Keratinocyte (primary cell): ENCODE measurements at regions not wholly inside any gene's neighbourhood (a gene's known extent, or its start where the extent isn't known, plus 50 kb on each side); places are given as distances from the start of the nearest gene placed in this dataset.

Experiments used
- DNase-seq: peaks from one replicate; pipeline ENCODE4 v3.0.0-alpha.2; 2011; ENCODE audit warnings: low read depth, missing footprints, low spot score
- FAIRE-seq: peaks from 2 replicates; lab custom pipeline; 2011; peaks lifted over from hg19 to GRCh38; lab: Jason Lieb, UNC
- H2AFZ ChIP-seq: 2 replicates; pipeline ENCODE4 v1.6.0; 2012; ENCODE audit warnings: low read length, control low read depth, inconsistent platforms; ENCODE audit not compliant: control insufficient read depth
- H3K27ac ChIP-seq: 2 replicates; pipeline ENCODE4 v1.5.1; 2011; ENCODE audit warnings: low read length; ENCODE audit not compliant: control insufficient read depth, insufficient read depth
- H3K27me3 ChIP-seq: 3 replicates; pipeline ENCODE4 v1.6.0; 2011; ENCODE audit warnings: low read length; ENCODE audit not compliant: control insufficient read depth, insufficient read depth; ENCODE audit errors: extremely low read depth
- H3K36me3 ChIP-seq, 2 experiments: 2 replicates in 1 of 2; 3 replicates in 1 of 2; pipeline ENCODE4 v1.5.1; 2011; ENCODE audit warnings: low read length in 2 of 2, mild to moderate bottlenecking in 1 of 2; ENCODE audit not compliant: control insufficient read depth in 2 of 2, insufficient read depth in 2 of 2; ENCODE audit errors: extremely low read depth in 1 of 2
- H3K4me1 ChIP-seq: 3 replicates; pipeline ENCODE4 v1.5.1; 2011; ENCODE audit warnings: low read length; ENCODE audit not compliant: control insufficient read depth, insufficient read depth; ENCODE audit errors: extremely low read depth
- H3K4me2 ChIP-seq: 3 replicates; pipeline ENCODE4 v1.6.0; 2011; ENCODE audit warnings: low read depth, low read length; ENCODE audit not compliant: control insufficient read depth, insufficient read depth; ENCODE audit errors: extremely low read depth
- H3K4me3 ChIP-seq, 3 experiments: fragments of 200-600 bp in 1 of 3; sonication (generic) in 1 of 3; 2 replicates in 2 of 3; 3 replicates in 1 of 3; pipeline ENCODE4 v1.5.1; 2011 to 2016; ENCODE audit warnings: low read length in 3 of 3, mild to moderate bottlenecking in 3 of 3, control low read depth in 2 of 3, inconsistent platforms in 1 of 3, low read depth in 1 of 3, mixed read lengths in 1 of 3, mixed run types in 1 of 3, moderate library complexity in 1 of 3; ENCODE audit not compliant: control insufficient read depth in 2 of 3, insufficient read depth in 2 of 3; ENCODE audit errors: extremely low read depth in 1 of 3
- H3K79me2 ChIP-seq: 2 replicates; pipeline ENCODE4 v1.6.0; 2012; ENCODE audit warnings: low read length; ENCODE audit not compliant: control insufficient read depth, insufficient read depth
- H3K9ac ChIP-seq: 3 replicates; pipeline ENCODE4 v1.6.0; 2011; ENCODE audit warnings: low read length; ENCODE audit not compliant: control insufficient read depth, insufficient read depth; ENCODE audit errors: extremely low read depth
- H3K9me1 ChIP-seq: 3 replicates; pipeline ENCODE4 v1.6.0; 2011; ENCODE audit warnings: low read length; ENCODE audit not compliant: control insufficient read depth, insufficient read depth; ENCODE audit errors: extremely low read depth
- H3K9me3 ChIP-seq: 2 replicates; pipeline ENCODE4 v1.5.1; 2012; ENCODE audit warnings: low read depth, low read length; ENCODE audit not compliant: control insufficient read depth
- H4K20me1 ChIP-seq: 3 replicates; pipeline ENCODE4 v1.6.0; 2011; ENCODE audit warnings: low read length; ENCODE audit not compliant: control insufficient read depth, insufficient read depth; ENCODE audit errors: extremely low read depth
- CTCF ChIP-seq, 3 experiments: IDR thresholded peaks in 1 of 3; conservative IDR thresholded peaks in 1 of 3; optimal IDR thresholded peaks in 1 of 3; 2 replicates in 2 of 3; 3 replicates in 1 of 3; pipeline versions ENCODE3 to v1.5.1; 2011; ENCODE audit warnings: low read length in 3 of 3, mild to moderate bottlenecking in 3 of 3, moderate library complexity in 2 of 3, control low read depth in 1 of 3, inconsistent platforms in 1 of 3; ENCODE audit not compliant: insufficient read depth in 2 of 3; ENCODE audit errors: extremely low read depth in 1 of 3
- EZH2 ChIP-seq: IDR thresholded peaks from one replicate; pipeline ENCODE4 v1.6.1; 2012; ENCODE audit warnings: inconsistent platforms, mild to moderate bottlenecking, low read length, moderate library complexity
- dilution Hi-C: fragments of 300-500 bp; cut with MboI; formaldehyde crosslinking; loops from one replicate; pipeline ENCODE4 v1.7.0; 2020; ENCODE audit warnings: low sequenced_read_pairs; ENCODE audit not compliant: extremely low pct_ligation_motif_present

GRCh38 chr15:70443486-70444273 lies 319.7 kb downstream of the UACA start:
- Histone ChIP-seq H3K36me3 (no peaks in the 10 kb centered on the region), H3K4me3 (no peak overlapping the region), H3K27ac (no peak overlapping the region), H3K4me1 (peaks cover 1% of the 10 kb centered on the region), H3K27me3 (peaks cover 70% of the 10 kb centered on the region), H2AFZ (no peak overlapping the region), H4K20me1 (peaks cover 2% of the 10 kb centered on the region), H3K4me2 (no peak overlapping the region), H3K9me1 (no peaks in the 10 kb centered on the region), H3K79me2 (no peaks in the 10 kb centered on the region), H3K9ac (no peak overlapping the region), H3K9me3 (no peaks in the 10 kb centered on the region)
- dilution Hi-C loops = no loop called here
- no peak for TF ChIP-seq CTCF (optimal IDR thresholded peaks at IDR 0.05 in 1 of 3, IDR thresholded peaks at IDR 0.05 in 1 of 3, conservative IDR thresholded peaks at IDR 0.05 in 1 of 3; ENCODE audit: extremely low read depth in 1 of 3, insufficient read depth in 2 of 3, low read length in 3 of 3)
- TF ChIP-seq EZH2 = no peak
- no peak for FAIRE-seq
- DNase-seq = no peak

DNA sequence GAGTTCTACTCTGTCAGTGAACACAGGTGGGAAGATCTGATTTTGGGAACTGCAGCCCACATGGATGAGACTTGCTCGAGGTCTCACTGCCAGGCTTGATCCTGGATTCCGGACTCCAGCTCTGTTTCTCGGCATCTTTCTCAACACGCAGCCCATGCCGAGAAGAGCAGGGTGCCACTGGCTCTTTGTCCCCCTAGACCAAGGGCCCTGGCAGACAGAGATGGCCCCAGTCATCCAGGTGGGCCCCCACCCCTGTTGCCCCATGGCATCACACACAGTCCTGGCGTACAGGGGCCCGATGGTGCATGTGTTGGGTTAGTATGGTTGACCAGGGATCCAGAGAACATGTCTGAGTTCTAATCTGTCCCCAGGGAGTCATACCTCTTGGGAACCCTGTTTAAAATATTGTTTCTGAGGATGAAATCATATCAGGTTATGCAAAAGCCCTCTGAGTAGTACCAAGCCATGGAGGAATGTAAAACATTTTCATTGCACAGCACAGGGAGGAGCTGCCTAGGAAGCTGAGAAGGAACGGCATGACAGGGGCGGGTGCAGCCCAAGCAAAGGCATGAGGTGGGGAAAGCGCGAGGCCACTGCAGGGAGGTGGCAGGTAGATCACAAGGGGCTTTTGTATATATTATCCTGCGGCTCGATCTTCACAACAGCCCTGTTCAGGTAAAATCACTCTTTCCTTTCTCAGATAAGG lies 320.6 kb downstream of the UACA start:
- H3K27ac ChIP-seq = no peak overlapping the region
- H3K9me1 ChIP-seq = no peaks in the 10 kb centered on the region
- H3K9me3 ChIP-seq = no peaks in the 10 kb centered on the region
- no peak overlapping the region for H3K4me2 ChIP-seq
- H3K4me3 ChIP-seq = no peak overlapping the region
- peaks cover 9% of the 10 kb centered on the region for H3K4me1 ChIP-seq
- no peak overlapping the region for H2AFZ ChIP-seq
- DNase-seq (no peak), FAIRE-seq (no peak)
- no peak for TF ChIP-seq CTCF (optimal IDR thresholded peaks at IDR 0.05 in 1 of 3, IDR thresholded peaks at IDR 0.05 in 1 of 3, conservative IDR thresholded peaks at IDR 0.05 in 1 of 3; ENCODE audit: extremely low read depth in 1 of 3, insufficient read depth in 2 of 3, low read length in 3 of 3)
- H3K36me3 ChIP-seq = no peaks in the 10 kb centered on the region
- peaks cover 61% of the 10 kb centered on the region for H3K27me3 ChIP-seq
- H3K9ac ChIP-seq = no peak overlapping the region
- peaks cover 2% of the 10 kb centered on the region for H4K20me1 ChIP-seq
- dilution Hi-C loops = no loop called here
- no peaks in the 10 kb centered on the region for H3K79me2 ChIP-seq
